Neuronal stem cell (in vitro differentiated cells): ENCODE measurements at regions not wholly inside any gene's neighbourhood (a gene's known extent, or its start where the extent isn't known, plus 50 kb on each side); places are given as distances from the start of the nearest gene placed in this dataset.

Experiments used
- DNase-seq: peaks from one replicate; pipeline ENCODE4 v3.0.0-alpha.2; 2013; ENCODE audit warnings: low spot score
- H2AFZ ChIP-seq: one replicate; pipeline ENCODE4 v1.6.1; 2013; ENCODE audit warnings: mild to moderate bottlenecking, low read length, inconsistent platforms
- H2AK5ac ChIP-seq: 2 replicates; pipeline ENCODE4 v1.6.1; 2013; ENCODE audit warnings: low read depth, mild to moderate bottlenecking, inconsistent platforms, low read length, moderate library complexity, mixed read lengths
- H2BK120ac ChIP-seq: 2 replicates; pipeline ENCODE4 v1.6.1; 2013; ENCODE audit warnings: low read depth, mild to moderate bottlenecking, inconsistent platforms, low read length, moderate library complexity, mixed read lengths
- H2BK12ac ChIP-seq: one replicate; pipeline ENCODE4 v1.6.1; 2013; ENCODE audit warnings: low read length, inconsistent platforms
- H2BK15ac ChIP-seq: 2 replicates; pipeline ENCODE4 v1.6.1; 2013; ENCODE audit warnings: mild to moderate bottlenecking, low read length, inconsistent platforms, mixed read lengths
- H2BK5ac ChIP-seq: one replicate; pipeline ENCODE4 v1.6.1; 2013; ENCODE audit warnings: inconsistent platforms, mild to moderate bottlenecking, low read length, moderate library complexity
- H3K14ac ChIP-seq: one replicate; pipeline ENCODE4 v1.6.1; 2013; ENCODE audit warnings: low read length, inconsistent platforms
- H3K18ac ChIP-seq: 2 replicates; pipeline ENCODE4 v1.6.1; 2013; ENCODE audit warnings: low read length, inconsistent platforms
- H3K23ac ChIP-seq: 2 replicates; pipeline ENCODE4 v1.6.1; 2013; ENCODE audit warnings: low read depth, mild to moderate bottlenecking, mixed read lengths, low read length, inconsistent platforms; ENCODE audit not compliant: poor library complexity
- H3K27ac ChIP-seq: replicated peaks from 3 replicates; pipeline ENCODE4 v1.5.1; 2013; ENCODE audit warnings: low read length, inconsistent platforms
- H3K27me3 ChIP-seq, 3 experiments: 2 replicates each; pipeline ENCODE4 v1.6.1; 2013; ENCODE audit warnings: low read length in 3 of 3, mild to moderate bottlenecking in 2 of 3, inconsistent platforms in 1 of 3, low read depth in 1 of 3, mixed read lengths in 1 of 3, moderate library complexity in 1 of 3; ENCODE audit not compliant: control insufficient read depth in 3 of 3, insufficient read depth in 3 of 3
- H3K36me3 ChIP-seq, 2 donors: replicated peaks in 1 of 2; 2 replicates each; pipeline ENCODE4 v1.6.1; 2013; ENCODE audit warnings: low read length in 2 of 2; ENCODE audit not compliant: control insufficient read depth in 2 of 2, insufficient read depth in 2 of 2
- H3K4ac ChIP-seq: 2 replicates; pipeline ENCODE4 v1.6.1; 2013; ENCODE audit warnings: inconsistent platforms, mild to moderate bottlenecking, low read length, moderate library complexity
- H3K4me1 ChIP-seq, 2 donors: 1 replicate in 1 of 2; 2 replicates in 1 of 2; pipeline ENCODE4 v1.6.1; 2013; ENCODE audit warnings: low read length in 2 of 2, low read depth in 1 of 2; ENCODE audit not compliant: control insufficient read depth in 2 of 2, insufficient read depth in 1 of 2
- H3K4me2 ChIP-seq: one replicate; pipeline ENCODE4 v1.6.1; 2013; ENCODE audit warnings: mild to moderate bottlenecking, low read length, inconsistent platforms; ENCODE audit not compliant: insufficient read depth, poor library complexity, severe bottlenecking
- H3K4me3 ChIP-seq, 2 donors: 2 replicates each; pipeline ENCODE4 v1.5.1; 2013; ENCODE audit warnings: low read length in 2 of 2, mild to moderate bottlenecking in 2 of 2, inconsistent platforms in 1 of 2, moderate library complexity in 1 of 2
- H3K79me1 ChIP-seq: one replicate; pipeline ENCODE4 v1.6.1; 2013; ENCODE audit warnings: low read depth, mild to moderate bottlenecking, inconsistent platforms, low read length, moderate library complexity
- H3K9ac ChIP-seq: one replicate; pipeline ENCODE4 v1.6.1; 2013; ENCODE audit warnings: mild to moderate bottlenecking, low read depth, low read length, inconsistent platforms; ENCODE audit not compliant: poor library complexity
- H3K9me3 ChIP-seq, 2 donors: replicated peaks in 1 of 2; 2 replicates each; pipeline versions ENCODE3 to v1.6.1; 2013; ENCODE audit warnings: low read length in 2 of 2, mild to moderate bottlenecking in 2 of 2, inconsistent platforms in 1 of 2, low read depth in 1 of 2, mixed read lengths in 1 of 2, moderate library complexity in 1 of 2; ENCODE audit not compliant: control insufficient read depth in 2 of 2, insufficient read depth in 1 of 2
- H4K8ac ChIP-seq: one replicate; pipeline ENCODE4 v1.6.1; 2013; ENCODE audit warnings: low read depth, mild to moderate bottlenecking, inconsistent platforms, low read length, moderate library complexity
- H4K91ac ChIP-seq: one replicate; pipeline ENCODE4 v1.6.1; 2013; ENCODE audit warnings: low read length, low read depth, mild to moderate bottlenecking, inconsistent platforms; ENCODE audit not compliant: poor library complexity
- WGBS, 2 donors: extraction: QIAGEN DNeasy Blood & Tissue Kit; methylation state at CpG; one replicate each; pipeline ENCODE4 v1.1.7; 2013; ENCODE audit warnings: missing lambda C conversion rate in 2 of 2, mixed read lengths in 1 of 2; ENCODE audit not compliant: insufficient read length in 2 of 2, insufficient replicate concordance in 1 of 2; ENCODE audit errors: extremely low coverage in 2 of 2; 5-methylcytosine and 5-hydroxymethylcytosine counted together

- WGBS, 2 donors, result no CpG with 5 or more reads among the region's 2 CpGs
- H2BK12ac ChIP-seq, result no peak overlapping the region
- H2BK15ac ChIP-seq, result no peak overlapping the region
- no peak overlapping the region for H2AK5ac ChIP-seq
- no peak overlapping the region for H3K14ac ChIP-seq
- no peak overlapping the region for H3K9ac ChIP-seq
- H2BK5ac ChIP-seq, result no peak overlapping the region
- H3K23ac ChIP-seq, result no peak overlapping the region
- H4K8ac ChIP-seq, result no peak overlapping the region
- H3K36me3 ChIP-seq, result no peaks in the 10 kb centered on the region
- no peak overlapping the region for H3K4ac ChIP-seq
- peaks cover 0 to 8% of the 10 kb centered on the region in 2 donors for H3K9me3 ChIP-seq
- no peak overlapping the region for H2BK120ac ChIP-seq
- H3K4me3 ChIP-seq, result no peak overlapping the region
- no peak overlapping the region for H3K4me2 ChIP-seq
- H3K79me1 ChIP-seq, result no peaks in the 10 kb centered on the region
- H3K4me1 ChIP-seq, result no peaks in the 10 kb centered on the region
- no peak overlapping the region for H3K27ac ChIP-seq
- no peak for DNase-seq
- H4K91ac ChIP-seq, result no peak overlapping the region
- H3K27me3 ChIP-seq, result no peaks in the 10 kb centered on the region
- H3K18ac ChIP-seq, result no peak overlapping the region
- H2AFZ ChIP-seq, result peak overlapping the region; percentile 56
These were observed 556.1 kb downstream of the BRINP3 start for GRCh38 chr1:189921613-189922012.

- Histone ChIP-seq H3K14ac (no peak overlapping the region), H3K23ac (no peak overlapping the region), H3K4me2 (no peak overlapping the region), H2BK120ac (no peak overlapping the region), H2BK15ac (no peak overlapping the region), H4K91ac (no peak overlapping the region), H3K27me3 (no peaks in the 10 kb centered on the region), H3K9me3 (peaks cover 0 to 8% of the 10 kb centered on the region in 2 donors), H3K4me3 (no peak overlapping the region), H2AK5ac (no peak overlapping the region), H2BK5ac (no peak overlapping the region), H2BK12ac (no peak overlapping the region), H3K79me1 (no peaks in the 10 kb centered on the region), H2AFZ (no peak overlapping the region), H3K18ac (no peak overlapping the region), H3K4ac (no peak overlapping the region), H3K27ac (no peak overlapping the region), H3K9ac (no peak overlapping the region), H3K36me3 (no peaks in the 10 kb centered on the region), H4K8ac (no peak overlapping the region), H3K4me1 (no peaks in the 10 kb centered on the region)
- WGBS, 2 donors, result no CpG with 5 or more reads among the region's 2 CpGs
- DNase-seq, result no peak
These were observed 550.0 kb downstream of the BRINP3 start for GRCh38 chr1:189927641-189928040.

DNA sequence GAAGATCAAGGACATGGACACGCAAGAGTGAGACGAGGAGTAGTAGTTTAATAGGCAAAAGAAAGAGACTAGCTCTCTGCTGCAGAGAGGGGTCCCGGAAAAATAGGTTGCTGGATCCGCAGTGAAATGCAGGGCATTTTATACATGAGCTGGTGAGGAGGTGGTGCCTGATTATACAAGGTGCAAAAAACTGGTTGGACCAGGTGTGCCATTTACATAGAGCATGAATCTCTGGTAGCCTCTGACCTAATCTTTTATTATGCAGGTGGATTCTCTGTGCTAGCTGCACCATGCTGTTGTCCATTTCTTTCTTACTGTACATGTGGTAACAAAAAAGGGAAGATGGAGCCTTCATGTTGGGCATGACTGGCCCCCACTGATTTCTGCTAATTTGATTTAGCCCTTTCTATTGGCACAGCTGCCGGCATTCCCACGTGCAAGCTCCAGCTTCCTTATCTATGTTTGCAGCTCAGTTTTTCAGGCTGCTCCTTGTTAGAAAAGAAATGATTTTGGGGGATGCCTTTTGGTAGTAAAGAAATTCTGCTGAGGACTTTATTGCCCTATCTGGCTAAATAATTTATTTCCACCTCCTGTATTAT lies 548.1 kb downstream of the BRINP3 start:
- no peaks in the 10 kb centered on the region for H3K27me3 ChIP-seq
- H2AFZ ChIP-seq, result no peak overlapping the region
- no peaks in the 10 kb centered on the region for H3K79me1 ChIP-seq
- no peaks in the 10 kb centered on the region for H3K4me1 ChIP-seq
- no peaks in the 10 kb centered on the region for H3K36me3 ChIP-seq
- no peak overlapping the region for H3K4me2 ChIP-seq
- no peak overlapping the region for H3K4ac ChIP-seq
- no peak overlapping the region for H4K91ac ChIP-seq
- H2BK120ac ChIP-seq, result no peak overlapping the region
- DNase-seq, result no peak
- no peak overlapping the region for H2BK15ac ChIP-seq
- no peak overlapping the region for H3K23ac ChIP-seq
- no CpG with 5 or more reads among the region's 6 CpGs for WGBS, 2 donors
- H3K14ac ChIP-seq, result no peak overlapping the region
- no peak overlapping the region for H2BK12ac ChIP-seq
- no peak overlapping the region for H3K4me3 ChIP-seq
- H4K8ac ChIP-seq, result no peak overlapping the region
- no peak overlapping the region for H3K18ac ChIP-seq
- peaks cover 0 to 5% of the 10 kb centered on the region in 2 donors for H3K9me3 ChIP-seq
- no peak overlapping the region for H2AK5ac ChIP-seq
- H3K27ac ChIP-seq, result no peak overlapping the region
- no peak overlapping the region for H2BK5ac ChIP-seq
- H3K9ac ChIP-seq, result no peak overlapping the region

GRCh38 chr1:189936861-189937260 lies 540.8 kb downstream of the BRINP3 start:
- Histone ChIP-seq H2BK120ac (no peak overlapping the region), H2AK5ac (no peak overlapping the region), H3K9me3 (no peaks in the 10 kb centered on the region), H3K27ac (no peak overlapping the region), H3K18ac (no peak overlapping the region), H3K4me3 (no peak overlapping the region), H3K4me2 (no peak overlapping the region), H2BK15ac (no peak overlapping the region), H2AFZ (no peak overlapping the region), H3K27me3 (no peaks in the 10 kb centered on the region), H3K14ac (no peak overlapping the region), H3K36me3 (no peaks in the 10 kb centered on the region), H2BK5ac (no peak overlapping the region), H2BK12ac (no peak overlapping the region), H3K9ac (no peak overlapping the region), H3K4ac (no peak overlapping the region), H4K8ac (no peak overlapping the region), H4K91ac (no peak overlapping the region), H3K23ac (no peak overlapping the region), H3K79me1 (no peaks in the 10 kb centered on the region), H3K4me1 (no peaks in the 10 kb centered on the region)
- no peak for DNase-seq
- no CpG with 5 or more reads among the region's 2 CpGs for WGBS, 2 donors
